ENCODE measurements at regions not wholly inside any gene's neighbourhood (a gene's known extent, or its start where the extent isn't known, plus 50 kb on each side); places are given as distances from the start of the nearest gene placed in this dataset.

DNA sequence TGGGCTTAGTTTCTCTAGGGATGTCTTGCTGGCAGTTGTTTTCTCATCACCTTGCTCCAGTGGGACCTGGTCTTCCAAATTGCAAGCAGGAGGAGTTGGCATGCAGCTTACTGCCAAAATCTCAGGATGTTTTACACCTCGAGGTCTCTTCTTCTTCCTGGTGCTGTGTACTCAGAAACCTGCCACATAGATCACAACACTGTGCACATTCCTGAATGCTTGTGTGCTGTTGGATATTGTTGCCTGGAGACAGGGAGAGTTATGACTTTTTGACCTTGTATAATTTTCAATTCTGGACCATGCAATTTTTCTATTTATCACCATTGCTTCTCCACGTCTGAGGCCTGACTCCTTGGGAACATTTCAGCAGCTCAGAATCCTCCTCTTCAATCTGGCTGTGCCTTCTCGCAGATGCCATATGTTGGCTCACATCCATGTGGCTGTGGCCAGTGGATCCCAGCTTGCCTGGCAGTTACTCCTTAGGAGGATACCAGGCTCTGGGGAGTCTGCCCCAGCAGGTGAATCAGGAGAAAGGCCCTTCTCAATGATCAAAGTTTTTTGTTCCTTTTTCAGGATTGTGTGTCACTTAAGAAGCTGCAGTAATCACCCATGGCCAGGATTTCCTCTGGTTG, 489.3 kb downstream of the TSN start:
- Mint-ChIP-seq H3K27me3 (no peaks in the 10 kb centered on the region), H3K9me3 (no peaks in the 10 kb centered on the region), H3K36me3 (no peaks in the 10 kb centered on the region), H3K4me3 (no peak overlapping the region), H3K27ac (no peak overlapping the region), H3K4me1 (no peaks in the 10 kb centered on the region)
- no peak for ATAC-seq

DNA sequence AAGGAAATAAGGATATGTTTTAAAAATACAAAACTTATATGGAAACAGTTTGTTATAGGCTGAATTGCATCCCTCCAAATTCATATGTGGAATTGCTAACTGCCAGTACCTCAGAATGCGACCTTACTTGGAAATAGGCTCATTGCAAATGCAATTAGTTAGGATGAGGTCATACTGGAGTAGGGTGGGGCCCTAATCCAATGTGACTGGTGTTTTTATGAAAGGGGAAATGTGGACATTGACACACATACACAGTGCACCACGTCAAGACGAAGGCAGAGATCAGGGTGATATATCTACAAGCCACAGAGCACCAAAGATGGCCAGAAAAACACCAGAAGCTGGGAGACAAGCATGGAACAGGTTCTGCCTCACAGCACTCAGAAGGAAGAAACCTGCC, 494.2 kb downstream of the TSN start:
- no peak overlapping the region for H3K27ac Mint-ChIP-seq
- ATAC-seq, result no peak
- H3K27me3 Mint-ChIP-seq, result no peaks in the 10 kb centered on the region
- H3K36me3 Mint-ChIP-seq, result no peaks in the 10 kb centered on the region
- no peaks in the 10 kb centered on the region for H3K4me1 Mint-ChIP-seq
- no peaks in the 10 kb centered on the region for H3K9me3 Mint-ChIP-seq
- H3K4me3 Mint-ChIP-seq, result no peak overlapping the region

DNA sequence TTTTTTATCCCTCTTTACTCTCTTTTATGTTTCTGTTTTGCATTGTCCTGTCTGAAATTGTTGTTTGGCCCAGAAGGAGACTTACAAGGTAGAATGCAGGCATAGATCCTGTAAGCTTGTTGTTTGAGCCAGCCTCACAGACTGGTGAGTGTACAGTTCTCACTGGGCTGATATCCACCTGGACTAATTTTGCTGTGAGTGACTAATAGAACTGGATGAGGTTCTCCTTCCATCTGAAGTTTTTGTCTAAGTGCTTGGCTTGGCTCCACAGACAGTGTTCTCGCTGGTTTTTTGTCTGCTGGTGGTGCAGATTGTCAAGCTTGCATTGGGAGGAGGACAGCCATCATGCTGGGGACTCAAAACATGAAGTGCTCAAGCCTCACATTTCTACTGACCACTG, 495.7 kb downstream of the TSN start:
- Mint-ChIP-seq H3K4me1 (no peaks in the 10 kb centered on the region), H3K9me3 (no peaks in the 10 kb centered on the region), H3K27ac (no peak overlapping the region), H3K36me3 (no peaks in the 10 kb centered on the region), H3K27me3 (no peaks in the 10 kb centered on the region), H3K4me3 (no peak overlapping the region)
- ATAC-seq, result no peak

DNA sequence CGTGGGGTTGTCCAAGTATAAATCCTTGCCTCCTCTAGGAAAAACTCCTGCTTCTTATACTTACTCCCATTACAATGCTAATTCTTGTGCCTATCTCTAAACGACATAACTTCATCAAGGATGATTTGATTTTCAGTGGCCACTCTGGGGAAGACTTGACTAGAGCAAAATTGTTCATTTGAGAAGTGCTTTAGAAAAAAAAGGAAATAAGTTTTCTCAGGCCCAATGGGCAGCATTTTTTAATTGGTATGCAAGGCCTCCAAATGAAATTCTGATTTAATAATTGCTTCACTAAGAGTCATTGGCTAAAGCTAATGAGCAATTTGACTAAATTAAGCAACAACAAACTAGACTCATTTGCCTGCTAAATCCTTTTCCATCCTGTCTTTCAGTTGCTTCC, 496.1 kb downstream of the TSN start:
- Mint-ChIP-seq H3K36me3 (no peaks in the 10 kb centered on the region), H3K4me3 (no peak overlapping the region), H3K27ac (no peak overlapping the region), H3K27me3 (no peaks in the 10 kb centered on the region), H3K9me3 (no peaks in the 10 kb centered on the region), H3K4me1 (no peaks in the 10 kb centered on the region)
- ATAC-seq, result no peak

DNA sequence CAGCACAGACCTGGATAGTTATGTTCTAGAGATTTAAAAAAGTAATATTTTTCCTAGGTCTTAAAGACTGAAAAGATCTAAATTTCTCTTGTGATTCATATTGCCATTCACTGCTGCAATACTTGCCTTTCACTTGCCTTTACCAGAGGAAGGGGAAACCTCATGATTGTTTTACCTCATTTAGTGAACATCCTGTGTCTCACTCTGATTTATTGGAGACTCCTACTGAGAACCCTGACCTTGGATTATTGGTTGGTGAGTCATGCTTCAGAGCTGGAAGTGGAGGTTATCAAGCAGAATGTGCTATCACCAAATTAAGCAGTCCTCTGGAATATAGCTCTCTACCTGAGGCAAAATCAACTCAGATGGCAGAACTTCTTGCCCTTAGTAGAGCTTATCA, 500.5 kb downstream of the TSN start:
- Mint-ChIP-seq H3K4me3 (no peak overlapping the region), H3K27me3 (no peaks in the 10 kb centered on the region), H3K4me1 (no peaks in the 10 kb centered on the region), H3K27ac (no peak overlapping the region), H3K9me3 (no peaks in the 10 kb centered on the region), H3K36me3 (no peaks in the 10 kb centered on the region)
- no peak for ATAC-seq

DNA sequence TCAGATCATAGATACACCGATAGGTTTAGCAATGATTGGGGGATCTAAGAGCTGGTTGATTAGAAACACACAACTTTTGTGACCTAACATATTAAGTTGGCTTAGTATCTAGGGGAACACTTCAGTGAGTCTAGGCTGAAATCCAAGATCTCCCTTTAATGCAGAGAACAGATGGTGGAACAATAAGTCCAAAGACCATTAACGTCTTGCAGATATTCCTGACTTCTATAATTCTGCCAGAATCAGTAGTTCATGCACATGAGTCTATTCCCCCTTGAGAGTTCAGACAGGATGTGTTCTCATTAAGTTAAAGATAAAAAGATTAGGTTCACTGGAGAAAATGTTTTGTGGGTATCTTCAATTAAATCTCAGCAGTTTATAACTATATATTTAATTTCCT, 506.5 kb downstream of the TSN start:
- H3K27me3 Mint-ChIP-seq, result no peaks in the 10 kb centered on the region
- ATAC-seq, result no peak
- no peaks in the 10 kb centered on the region for H3K9me3 Mint-ChIP-seq
- H3K36me3 Mint-ChIP-seq, result no peaks in the 10 kb centered on the region
- no peaks in the 10 kb centered on the region for H3K4me1 Mint-ChIP-seq
- H3K4me3 Mint-ChIP-seq, result no peak overlapping the region
- H3K27ac Mint-ChIP-seq, result no peak overlapping the region

DNA sequence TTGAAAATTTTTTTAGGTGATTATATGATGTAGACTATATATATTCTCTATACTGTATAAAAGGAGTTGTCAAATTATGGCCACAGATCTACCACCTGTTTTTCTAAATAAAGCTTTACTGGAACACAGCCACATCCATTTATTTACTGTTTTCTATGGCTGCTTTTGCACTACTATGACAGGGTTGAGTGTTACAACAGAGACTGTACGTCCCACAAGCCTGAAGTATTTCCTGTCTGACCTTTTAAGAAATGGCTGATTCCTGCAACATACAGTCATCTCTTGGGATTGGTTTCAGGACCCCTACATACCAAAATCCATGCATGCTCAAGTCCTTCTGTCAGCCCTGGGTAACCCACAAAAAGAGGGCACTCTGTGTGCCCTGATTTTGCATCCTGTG, 508.3 kb downstream of the TSN start:
- Mint-ChIP-seq H3K4me1 (no peaks in the 10 kb centered on the region), H3K9me3 (no peaks in the 10 kb centered on the region), H3K27me3 (no peaks in the 10 kb centered on the region), H3K4me3 (no peak overlapping the region), H3K27ac (no peak overlapping the region), H3K36me3 (no peaks in the 10 kb centered on the region)
- ATAC-seq, result no peak

DNA sequence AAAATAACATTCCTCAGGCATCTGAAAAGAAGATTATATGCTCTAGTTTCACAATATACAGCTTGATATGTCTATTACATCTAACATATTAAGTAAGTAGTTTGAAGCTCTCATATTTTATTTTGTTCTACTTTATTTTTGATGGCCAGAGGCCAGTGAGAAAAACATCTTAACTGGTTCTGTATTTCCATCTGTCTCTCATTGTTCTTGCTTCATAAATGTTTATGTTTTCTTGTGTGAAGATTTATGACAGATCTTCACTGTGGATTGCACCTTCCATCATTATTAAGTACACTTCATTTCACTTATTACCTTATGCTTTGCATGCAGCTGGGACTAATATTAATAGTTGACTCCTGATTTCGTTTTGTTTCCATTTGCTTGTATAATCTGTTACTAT, 511.2 kb downstream of the TSN start:
- Mint-ChIP-seq H3K4me3 (no peak overlapping the region), H3K4me1 (no peaks in the 10 kb centered on the region), H3K27ac (no peak overlapping the region), H3K9me3 (no peaks in the 10 kb centered on the region), H3K36me3 (no peaks in the 10 kb centered on the region), H3K27me3 (no peaks in the 10 kb centered on the region)
- no peak for ATAC-seq

DNA sequence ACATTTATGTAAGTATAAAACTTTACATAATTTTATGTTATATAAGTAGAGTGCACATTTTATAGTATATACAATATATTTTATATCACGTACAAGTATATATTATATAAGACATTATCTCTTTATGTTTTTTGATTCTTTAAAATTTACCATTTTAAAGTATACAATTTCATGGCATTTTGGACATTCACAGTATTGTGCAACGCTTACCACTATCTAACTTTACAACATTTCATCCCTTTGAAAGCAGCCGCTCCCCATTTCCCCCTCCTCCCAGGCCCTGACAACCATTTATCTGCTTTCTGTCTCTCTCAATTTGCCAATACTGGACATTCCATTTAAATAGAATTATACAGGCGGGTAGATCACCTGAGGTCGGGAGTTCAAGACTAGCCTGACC, 512.5 kb downstream of the TSN start:
- Mint-ChIP-seq H3K27me3 (no peaks in the 10 kb centered on the region), H3K4me3 (no peak overlapping the region), H3K36me3 (no peaks in the 10 kb centered on the region), H3K4me1 (no peaks in the 10 kb centered on the region), H3K9me3 (no peaks in the 10 kb centered on the region), H3K27ac (no peak overlapping the region)
- no peak for ATAC-seq

DNA sequence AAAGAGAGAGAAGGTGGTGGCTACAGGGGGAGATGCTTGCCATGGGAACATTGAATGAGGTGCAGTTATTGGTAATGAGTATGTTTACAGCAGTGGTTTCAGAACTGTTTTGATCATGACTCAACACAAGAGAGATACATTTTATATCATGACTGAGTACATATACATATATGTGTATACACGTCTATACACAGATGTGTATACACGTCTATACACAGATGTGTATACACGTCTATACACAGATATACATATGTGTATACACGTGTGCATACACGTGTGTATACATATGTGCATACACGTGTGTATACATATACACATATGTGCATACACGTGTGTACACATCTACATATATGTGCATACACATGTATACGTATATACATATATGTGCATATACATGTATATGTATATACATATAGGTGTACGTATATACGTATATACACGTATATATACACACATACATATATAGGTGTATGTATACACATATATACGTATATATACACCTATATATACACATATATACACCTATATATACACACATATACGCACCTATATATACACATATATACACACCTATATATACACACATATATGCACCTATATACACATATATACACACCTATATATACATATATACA, 518.5 kb downstream of the TSN start:
- H3K27me3 Mint-ChIP-seq, result no peaks in the 10 kb centered on the region
- no peaks in the 10 kb centered on the region for H3K4me1 Mint-ChIP-seq
- no peak overlapping the region for H3K27ac Mint-ChIP-seq
- no peaks in the 10 kb centered on the region for H3K36me3 Mint-ChIP-seq
- H3K9me3 Mint-ChIP-seq, result peaks cover 4% of the 10 kb centered on the region
- H3K4me3 Mint-ChIP-seq, result no peak overlapping the region
- ATAC-seq, result no peak

DNA sequence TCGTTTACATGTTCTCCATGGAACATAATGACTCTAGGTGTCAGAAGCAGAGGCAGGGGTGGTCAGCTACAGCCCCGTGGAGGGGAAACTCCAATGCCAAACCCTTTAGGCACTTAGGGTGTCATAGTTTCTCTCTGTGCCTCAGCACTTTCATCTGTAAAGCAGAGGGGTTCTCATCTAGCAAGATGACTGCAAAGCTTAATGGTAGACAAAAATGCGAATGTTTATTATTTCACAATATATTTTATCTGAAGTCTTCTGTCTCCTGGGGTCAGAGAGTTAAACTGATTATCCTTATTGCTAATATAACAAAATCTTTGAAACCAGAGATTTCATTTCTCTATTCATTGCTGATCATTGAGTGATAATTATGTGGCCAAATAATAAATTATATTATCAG, 522.5 kb downstream of the TSN start:
- no peak overlapping the region for H3K4me3 Mint-ChIP-seq
- ATAC-seq, result no peak
- H3K4me1 Mint-ChIP-seq, result no peaks in the 10 kb centered on the region
- no peak overlapping the region for H3K27ac Mint-ChIP-seq
- no peaks in the 10 kb centered on the region for H3K27me3 Mint-ChIP-seq
- no peaks in the 10 kb centered on the region for H3K36me3 Mint-ChIP-seq
- H3K9me3 Mint-ChIP-seq, result peaks cover 8% of the 10 kb centered on the region

DNA sequence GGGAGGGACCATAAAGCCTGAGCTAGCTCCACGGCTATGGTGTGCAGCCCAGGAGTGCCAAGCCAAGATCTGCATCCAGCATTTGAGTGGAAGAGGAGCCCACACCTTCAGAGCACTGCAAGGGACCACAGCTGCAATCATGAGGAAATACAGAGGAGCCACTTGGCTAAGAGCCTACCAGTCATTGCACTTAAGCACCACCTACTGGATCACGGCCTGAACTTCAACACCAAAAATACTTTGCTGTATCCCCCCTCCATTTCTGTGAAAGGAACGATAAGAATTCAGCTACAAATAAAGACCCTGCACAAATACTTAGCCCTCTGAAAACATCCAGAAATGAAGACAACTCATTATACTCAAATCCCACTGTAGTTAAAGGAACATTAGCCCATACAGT, 545.3 kb downstream of the TSN start:
- Mint-ChIP-seq H3K27ac (no peak overlapping the region), H3K9me3 (peaks cover 13% of the 10 kb centered on the region), H3K4me1 (no peaks in the 10 kb centered on the region), H3K36me3 (no peaks in the 10 kb centered on the region), H3K27me3 (no peaks in the 10 kb centered on the region), H3K4me3 (no peak overlapping the region)
- ATAC-seq, result no peak

DNA sequence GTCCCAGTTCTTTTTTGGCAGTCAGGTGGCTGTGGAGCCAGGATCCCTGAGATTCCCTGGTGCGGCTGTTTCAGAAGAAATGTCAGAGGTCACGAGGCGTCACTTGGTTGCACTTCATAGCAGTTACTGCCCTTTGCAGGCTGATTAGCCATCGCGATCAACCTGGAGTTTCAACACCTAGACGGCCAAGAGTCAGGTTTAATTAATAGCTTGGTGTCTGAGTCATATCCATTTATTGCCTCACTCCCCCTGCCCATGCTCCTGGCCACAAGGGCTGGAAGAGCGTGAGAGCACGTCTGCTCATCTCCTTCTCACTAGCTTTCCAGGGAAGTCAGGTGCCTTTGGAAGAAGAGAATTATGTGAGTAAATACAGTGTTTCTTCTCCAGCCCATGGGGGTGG, 552.3 kb downstream of the TSN start:
- no peaks in the 10 kb centered on the region for H3K4me1 Mint-ChIP-seq
- H3K9me3 Mint-ChIP-seq, result peaks cover 6% of the 10 kb centered on the region
- H3K36me3 Mint-ChIP-seq, result no peaks in the 10 kb centered on the region
- H3K4me3 Mint-ChIP-seq, result no peak overlapping the region
- no peaks in the 10 kb centered on the region for H3K27me3 Mint-ChIP-seq
- ATAC-seq, result no peak
- no peak overlapping the region for H3K27ac Mint-ChIP-seq

DNA sequence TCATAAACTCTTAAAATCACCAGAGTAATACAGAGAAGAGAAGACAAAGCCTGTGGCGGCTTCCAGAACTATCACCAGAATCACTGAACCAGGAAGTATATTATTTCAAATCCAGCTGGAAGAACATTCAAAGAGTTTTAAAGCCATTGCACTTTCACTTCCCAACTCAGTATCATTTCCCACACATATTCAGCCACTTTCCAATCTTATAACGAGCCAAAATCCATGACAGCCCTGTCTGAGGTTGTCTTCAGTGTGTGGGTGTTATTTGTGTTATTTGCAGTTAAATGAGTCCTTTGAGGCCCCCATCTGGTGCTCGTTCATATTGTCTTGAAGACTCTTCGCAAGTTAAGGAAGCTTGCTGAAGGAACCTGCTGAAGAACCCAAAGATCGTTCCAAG, 559.9 kb downstream of the TSN start:
- Mint-ChIP-seq H3K27me3 (no peaks in the 10 kb centered on the region), H3K4me3 (no peak overlapping the region), H3K36me3 (no peaks in the 10 kb centered on the region), H3K27ac (no peak overlapping the region), H3K4me1 (no peaks in the 10 kb centered on the region), H3K9me3 (peaks cover 8% of the 10 kb centered on the region)
- ATAC-seq, result no peak

DNA sequence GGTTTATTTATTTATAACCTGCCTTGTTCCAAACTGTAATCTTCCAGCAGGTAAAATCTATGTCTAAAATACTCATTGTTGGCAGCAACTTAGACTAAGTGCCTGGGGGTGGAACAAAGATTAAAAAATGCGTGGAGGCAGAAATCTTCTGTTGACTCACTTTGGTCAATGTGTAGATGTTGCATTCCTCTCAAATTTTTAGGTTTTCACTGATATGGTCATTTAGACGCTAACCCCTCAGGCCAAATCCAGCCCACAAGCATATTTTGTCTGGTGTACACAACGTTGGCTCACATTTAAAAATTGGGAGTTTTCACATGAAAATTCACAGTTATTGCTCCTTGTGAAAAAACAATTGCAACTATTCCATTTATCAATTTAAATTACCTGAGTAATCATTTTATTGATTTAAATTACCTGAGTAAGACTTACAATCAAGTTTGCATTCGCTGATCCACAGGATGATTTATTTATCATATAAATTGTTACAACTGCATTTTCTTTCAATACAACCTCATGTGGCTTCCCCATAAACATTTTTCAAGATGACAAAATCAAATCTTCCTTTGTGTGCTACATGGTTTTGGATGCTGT, 564.2 kb downstream of the TSN start:
- H3K4me3 Mint-ChIP-seq, result no peak overlapping the region
- ATAC-seq, result no peak

DNA sequence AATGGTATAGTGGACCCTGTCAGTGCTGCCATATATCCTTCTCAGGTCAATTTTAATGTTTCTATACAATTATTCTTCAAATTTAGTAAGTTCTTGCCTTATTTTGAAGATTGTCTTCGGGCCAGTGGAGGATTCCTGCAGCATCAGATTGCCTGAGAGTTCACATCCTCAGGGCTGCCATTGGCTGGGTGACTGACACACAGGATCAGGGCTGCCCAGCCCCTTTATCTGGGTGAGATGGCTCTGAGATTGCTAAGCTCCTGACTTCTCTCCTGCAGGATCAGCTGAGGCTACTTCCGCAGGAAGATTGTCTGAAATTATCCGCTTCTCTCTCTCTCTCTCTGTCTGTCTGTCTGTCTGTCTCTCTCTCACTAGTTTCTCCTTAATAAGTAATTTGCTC, 567.4 kb downstream of the TSN start:
- ATAC-seq, result no peak
- no peak overlapping the region for H3K27ac Mint-ChIP-seq
- no peaks in the 10 kb centered on the region for H3K36me3 Mint-ChIP-seq
- H3K4me1 Mint-ChIP-seq, result no peaks in the 10 kb centered on the region
- peaks cover 3% of the 10 kb centered on the region for H3K9me3 Mint-ChIP-seq
- H3K4me3 Mint-ChIP-seq, result no peak overlapping the region
- no peaks in the 10 kb centered on the region for H3K27me3 Mint-ChIP-seq

More for the DNA sequence above, 564.2 kb downstream of the TSN start:
- Mint-ChIP-seq H3K27ac (no peak overlapping the region), H3K36me3 (no peaks in the 10 kb centered on the region), H3K9me3 (peaks cover 8% of the 10 kb centered on the region), H3K27me3 (no peaks in the 10 kb centered on the region), H3K4me1 (no peaks in the 10 kb centered on the region)

All from stimulated activated memory B cell treated with anti-CD40 and anti-IgM and Interleukin-4, amounts not matched to agents 10 μg/mL and 1 μg/mL and 100 μg/mL, for 72 hours (primary cell).